ENCODE measurements at regions not wholly inside any gene's neighbourhood (a gene's known extent, or its start where the extent isn't known, plus 50 kb on each side); places are given as distances from the start of the nearest gene placed in this dataset.

DNA sequence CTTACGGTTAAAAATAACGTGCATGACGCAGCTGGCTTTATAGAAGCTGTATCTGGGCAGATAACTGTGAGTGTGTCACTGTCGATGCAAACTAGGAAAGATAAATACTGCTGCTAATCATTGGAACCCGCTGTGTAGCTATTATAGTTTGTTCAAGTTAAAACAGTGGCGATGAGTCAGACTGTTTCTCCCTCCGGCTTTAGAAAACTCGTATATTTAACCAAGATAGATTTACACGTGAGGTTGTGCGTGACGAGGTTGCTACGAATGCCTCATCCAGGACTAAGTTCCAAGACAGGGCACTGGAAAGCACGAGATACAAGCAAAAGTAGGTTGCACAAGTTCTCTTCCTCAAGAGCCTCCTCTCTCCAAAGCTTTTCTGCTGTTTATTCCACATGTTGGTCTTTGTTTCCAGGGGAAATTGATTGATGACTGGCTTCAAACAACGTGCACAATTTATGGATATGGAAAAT lies 270.7 kb downstream of the FBXW7 start:
- no peak overlapping the region for H3K4me3 ChIP-seq (ENCODE audit: low read length)
- H3K27ac ChIP-seq (ENCODE audit: low read length), result no peak overlapping the region
- DNase-seq, result no peak

DNA sequence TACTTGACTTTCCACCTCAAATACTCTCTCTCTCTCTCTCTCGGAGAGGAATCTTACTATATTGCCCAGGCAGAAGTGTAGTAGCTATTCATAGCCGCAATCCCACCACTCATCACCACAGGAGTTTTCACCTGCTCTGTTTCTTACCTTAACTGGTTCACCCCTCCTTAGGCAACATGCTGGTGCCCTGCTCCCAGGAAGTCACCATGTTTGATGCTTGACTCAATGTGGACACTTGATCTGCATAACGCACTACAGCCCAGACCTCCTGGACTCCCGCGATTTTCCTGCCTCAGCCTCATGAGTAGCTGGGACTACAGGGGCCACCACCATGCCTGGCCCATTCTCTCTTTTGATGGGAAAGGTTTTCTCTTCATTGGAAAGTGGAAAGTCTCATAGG lies 271.8 kb downstream of the FBXW7 start:
- Histone ChIP-seq H3F3A (ENCODE audit: insufficient read depth, low read length) (no peaks in the 10 kb centered on the region), H3K4me1 (ENCODE audit: low read length) (no peaks in the 10 kb centered on the region), H3K27me3 (replicated peaks; ENCODE audit: insufficient read depth, low read length) (no peaks in the 10 kb centered on the region), H3K4me2 (ENCODE audit: low read depth, low read length) (no peak overlapping the region), H3K9me3 (replicated peaks; ENCODE audit: insufficient read depth, low read length) (no peaks in the 10 kb centered on the region), H3K9ac (ENCODE audit: low read length) (no peak overlapping the region), H3K36me3 (replicated peaks; ENCODE audit: insufficient read depth, low read length) (no peaks in the 10 kb centered on the region), H3K27ac (ENCODE audit: low read length) (no peak overlapping the region), H3K9me2 (replicated peaks; ENCODE audit: insufficient read depth, low read length) (no peaks in the 10 kb centered on the region), H2AFZ (ENCODE audit: low read length) (no peak overlapping the region), H3K79me2 (ENCODE audit: low read length) (no peaks in the 10 kb centered on the region), H4K20me1 (ENCODE audit: insufficient read depth, low read length) (no peaks in the 10 kb centered on the region), H3K4me3 (ENCODE audit: low read length) (no peak overlapping the region)
- no peak for DNase-seq
- TF ChIP-seq CTCF (IDR thresholded peaks at IDR 0.05; ENCODE audit: low read length) (no peak), EZH2phosphoT487 (IDR thresholded peaks at IDR 0.05; ENCODE audit: low read length) (no peak), EZH2 (optimal IDR thresholded peaks at IDR 0.05; ENCODE audit: low read depth, low read length) (no peak)

More for the DNA sequence above, 270.7 kb downstream of the FBXW7 start:
- no peaks in the 10 kb centered on the region for H3K27me3 ChIP-seq (replicated peaks; ENCODE audit: insufficient read depth, low read length)
- H3K9me3 ChIP-seq (replicated peaks; ENCODE audit: insufficient read depth, low read length), result no peaks in the 10 kb centered on the region
- H3K4me1 ChIP-seq (ENCODE audit: low read length), result no peaks in the 10 kb centered on the region
- TF ChIP-seq EZH2 (optimal IDR thresholded peaks at IDR 0.05; ENCODE audit: low read depth, low read length) (no peak), EZH2phosphoT487 (IDR thresholded peaks at IDR 0.05; ENCODE audit: low read length) (no peak), CTCF (IDR thresholded peaks at IDR 0.05; ENCODE audit: low read length) (no peak)
- no peaks in the 10 kb centered on the region for H3K9me2 ChIP-seq (replicated peaks; ENCODE audit: insufficient read depth, low read length)
- no peak overlapping the region for H3K4me2 ChIP-seq (ENCODE audit: low read depth, low read length)
- H3K79me2 ChIP-seq (ENCODE audit: low read length), result no peaks in the 10 kb centered on the region
- H2AFZ ChIP-seq (ENCODE audit: low read length), result no peak overlapping the region
- no peak overlapping the region for H3K9ac ChIP-seq (ENCODE audit: low read length)
- H3F3A ChIP-seq (ENCODE audit: insufficient read depth, low read length), result no peaks in the 10 kb centered on the region
- no peaks in the 10 kb centered on the region for H3K36me3 ChIP-seq (replicated peaks; ENCODE audit: insufficient read depth, low read length)
- H4K20me1 ChIP-seq (ENCODE audit: insufficient read depth, low read length), result no peaks in the 10 kb centered on the region

- H3K9me2 ChIP-seq (replicated peaks; ENCODE audit: insufficient read depth, low read length), result no peaks in the 10 kb centered on the region
- TF ChIP-seq EZH2phosphoT487 (IDR thresholded peaks at IDR 0.05; ENCODE audit: low read length), result no peak
Measured at GRCh38 chr4:152259866-152260265, 276.0 kb downstream of the FBXW7 start.

GRCh38 chr4:152258804-152259708 lies 276.8 kb downstream of the FBXW7 start:
- Histone ChIP-seq H3K27ac (ENCODE audit: low read length) (no peak overlapping the region), H3K9ac (ENCODE audit: low read length) (no peak overlapping the region), H3K9me3 (replicated peaks; ENCODE audit: insufficient read depth, low read length) (no peaks in the 10 kb centered on the region), H3K27me3 (replicated peaks; ENCODE audit: insufficient read depth, low read length) (no peaks in the 10 kb centered on the region), H3K36me3 (replicated peaks; ENCODE audit: insufficient read depth, low read length) (no peaks in the 10 kb centered on the region), H3K4me2 (ENCODE audit: low read depth, low read length) (no peak overlapping the region), H2AFZ (ENCODE audit: low read length) (no peak overlapping the region), H3K4me3 (ENCODE audit: low read length) (no peak overlapping the region), H3K79me2 (ENCODE audit: low read length) (no peaks in the 10 kb centered on the region), H4K20me1 (ENCODE audit: insufficient read depth, low read length) (no peaks in the 10 kb centered on the region), H3K9me2 (replicated peaks; ENCODE audit: insufficient read depth, low read length) (no peaks in the 10 kb centered on the region), H3F3A (ENCODE audit: insufficient read depth, low read length) (no peaks in the 10 kb centered on the region), H3K4me1 (ENCODE audit: low read length) (no peaks in the 10 kb centered on the region)
- no peak for DNase-seq
- TF ChIP-seq EZH2phosphoT487 (IDR thresholded peaks at IDR 0.05; ENCODE audit: low read length) (no peak), EZH2 (optimal IDR thresholded peaks at IDR 0.05; ENCODE audit: low read depth, low read length) (no peak), CTCF (IDR thresholded peaks at IDR 0.05; ENCODE audit: low read length) (no peak)

More at GRCh38 chr4:152259866-152260265, 276.0 kb downstream of the FBXW7 start:
- Histone ChIP-seq H3K79me2 (ENCODE audit: low read length) (no peaks in the 10 kb centered on the region), H2AFZ (ENCODE audit: low read length) (no peak overlapping the region), H3K4me3 (ENCODE audit: low read length) (no peak overlapping the region), H3K27ac (ENCODE audit: low read length) (no peak overlapping the region), H3K36me3 (replicated peaks; ENCODE audit: insufficient read depth, low read length) (no peaks in the 10 kb centered on the region), H3K9me3 (replicated peaks; ENCODE audit: insufficient read depth, low read length) (no peaks in the 10 kb centered on the region), H3K9ac (ENCODE audit: low read length) (no peak overlapping the region), H4K20me1 (ENCODE audit: insufficient read depth, low read length) (no peaks in the 10 kb centered on the region), H3K4me1 (ENCODE audit: low read length) (no peaks in the 10 kb centered on the region), H3K4me2 (ENCODE audit: low read depth, low read length) (no peak overlapping the region), H3F3A (ENCODE audit: insufficient read depth, low read length) (no peaks in the 10 kb centered on the region), H3K27me3 (replicated peaks; ENCODE audit: insufficient read depth, low read length) (no peaks in the 10 kb centered on the region)
- no peak for DNase-seq
